22Rv1 (cell line): ENCODE measurements at regions not wholly inside any gene's neighbourhood (a gene's known extent, or its start where the extent isn't known, plus 50 kb on each side); places are given as distances from the start of the nearest gene placed in this dataset.

ENCODE experiments used
- CTCF ChIP-seq: fragments of 450-650 bp; IDR thresholded peaks from 2 replicates; pipeline ENCODE4 v1.5.1; 2017; ENCODE audit warnings: mild to moderate bottlenecking
- ZFX ChIP-seq: fragments of 450-650 bp; IDR thresholded peaks from 2 replicates; pipeline ENCODE4 v1.6.1; 2017; ENCODE audit warnings: antibody characterized with exemption, borderline replicate concordance

- TF ChIP-seq CTCF (no peak), ZFX (no peak)
These were observed 737.2 kb upstream of the ARGLU1 start for GRCh38 chr13:107305178-107305577.
